Jurkat, Clone E6-1 (cell line): ENCODE measurements at regions not wholly inside any gene's neighbourhood (a gene's known extent, or its start where the extent isn't known, plus 50 kb on each side); places are given as distances from the start of the nearest gene placed in this dataset.

Source experiments
- DNase-seq: peaks from one replicate; pipeline ENCODE4 v3.0.0-alpha.2; 2011; ENCODE audit warnings: low read depth, low spot score
- H3K4me3 ChIP-seq: 2 replicates; pipeline ENCODE4 v1.5.1; 2011; ENCODE audit warnings: mild to moderate bottlenecking, low read length, control low read depth, moderate library complexity

DNA sequence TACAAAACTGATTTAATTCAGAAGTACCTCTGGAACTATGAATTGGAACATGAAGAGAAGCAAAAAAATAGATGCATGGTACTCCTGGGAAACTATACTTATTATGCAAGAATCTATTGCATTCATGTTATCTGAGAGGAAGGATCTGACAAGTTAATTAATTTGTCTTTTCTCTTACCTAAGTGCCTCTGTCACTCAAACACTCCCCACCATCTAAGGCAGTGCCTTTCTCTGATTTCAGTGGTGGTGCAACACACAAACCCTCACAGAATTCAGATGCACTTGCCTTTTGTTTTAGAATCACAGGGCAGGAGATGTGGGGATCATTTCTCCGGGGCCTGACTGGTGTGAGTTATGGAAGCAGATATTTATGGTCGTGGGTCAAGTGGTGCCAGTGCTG, 52.5 kb upstream of the C9orf72 start:
- no peak for DNase-seq
- H3K4me3 ChIP-seq: no peak overlapping the region

DNA sequence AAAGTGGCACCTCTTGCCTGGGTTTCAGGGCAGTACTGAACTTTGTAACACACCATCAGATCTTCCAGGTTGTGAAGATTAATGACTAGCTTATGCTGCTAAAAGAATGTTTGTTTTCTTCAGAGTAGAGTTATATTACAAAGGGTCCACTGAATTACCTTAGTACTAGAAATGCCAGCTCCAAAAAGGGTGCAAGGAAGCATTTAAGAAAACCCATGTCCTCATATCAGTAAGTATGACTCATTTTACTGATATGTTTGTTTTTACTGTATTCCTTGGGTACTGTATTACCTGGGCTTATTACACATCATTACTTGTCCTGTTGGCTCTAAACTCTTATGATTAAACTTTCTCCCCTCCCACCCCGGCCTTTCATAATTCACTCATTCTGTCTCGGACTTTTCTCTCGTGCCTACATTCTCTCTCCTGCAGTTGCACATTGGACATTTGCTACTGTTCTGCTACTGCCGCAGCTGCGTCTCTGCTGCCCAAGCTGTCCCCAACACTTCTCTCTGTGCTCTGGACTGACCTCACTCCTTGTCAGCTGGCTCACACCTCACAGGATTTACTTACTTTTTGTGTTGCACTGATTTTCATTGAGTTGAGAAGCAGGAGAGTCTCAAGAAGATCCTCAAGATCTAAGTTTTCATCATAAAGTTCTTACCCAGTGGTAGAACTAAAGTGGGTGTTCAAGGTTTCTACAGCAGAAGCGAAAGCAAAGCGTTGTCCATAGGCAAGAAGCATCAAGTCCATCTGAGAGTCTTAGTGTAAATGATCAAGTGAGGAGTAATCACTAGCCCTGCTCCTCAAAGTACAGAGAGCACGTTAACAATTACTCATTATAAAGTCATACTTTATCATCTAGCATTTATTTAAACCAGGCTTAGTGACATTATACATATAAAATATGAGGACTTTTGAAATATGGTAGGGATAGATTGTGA, 53.2 kb upstream of the C9orf72 start:
- DNase-seq: no peak
- no peak overlapping the region for H3K4me3 ChIP-seq

DNA sequence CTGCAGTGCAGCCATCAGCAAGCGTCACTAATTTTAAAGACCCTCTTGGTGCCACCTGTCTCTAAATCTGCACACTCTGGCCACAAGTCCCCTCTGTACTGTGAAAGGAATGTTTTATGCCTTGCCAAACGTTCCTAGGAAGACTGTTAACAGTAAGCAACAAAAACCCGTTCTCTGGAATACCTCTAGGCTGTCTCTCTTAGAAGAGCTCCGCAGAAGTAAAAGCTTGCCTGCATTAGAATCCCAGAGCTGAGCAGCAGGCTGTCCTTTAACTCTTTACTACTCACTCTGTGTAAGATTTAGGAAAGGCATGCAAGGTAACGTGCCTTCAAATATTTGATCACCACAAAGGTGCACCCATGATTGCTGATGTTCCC, 53.9 kb upstream of the C9orf72 start:
- no peak overlapping the region for H3K4me3 ChIP-seq
- no peak for DNase-seq

DNA sequence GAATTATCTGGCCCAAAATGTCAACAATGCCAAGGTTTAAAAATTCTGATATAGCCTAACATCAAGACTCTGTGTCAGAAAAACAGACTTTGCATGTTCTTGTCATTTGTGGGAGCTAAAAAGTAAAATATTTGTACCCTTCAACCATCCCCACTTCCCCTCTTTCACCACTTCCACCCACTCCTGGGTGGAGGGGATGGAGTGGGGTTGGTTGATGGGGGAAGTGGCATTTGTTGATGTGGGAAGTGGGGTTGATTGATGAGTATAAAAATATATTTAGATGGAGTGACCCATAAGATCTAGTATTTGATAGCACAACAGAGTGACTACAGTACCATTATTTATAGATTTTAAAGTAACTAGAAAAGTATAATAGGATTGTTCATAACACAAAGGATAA, 55.0 kb upstream of the C9orf72 start:
- no peak overlapping the region for H3K4me3 ChIP-seq
- no peak for DNase-seq

DNA sequence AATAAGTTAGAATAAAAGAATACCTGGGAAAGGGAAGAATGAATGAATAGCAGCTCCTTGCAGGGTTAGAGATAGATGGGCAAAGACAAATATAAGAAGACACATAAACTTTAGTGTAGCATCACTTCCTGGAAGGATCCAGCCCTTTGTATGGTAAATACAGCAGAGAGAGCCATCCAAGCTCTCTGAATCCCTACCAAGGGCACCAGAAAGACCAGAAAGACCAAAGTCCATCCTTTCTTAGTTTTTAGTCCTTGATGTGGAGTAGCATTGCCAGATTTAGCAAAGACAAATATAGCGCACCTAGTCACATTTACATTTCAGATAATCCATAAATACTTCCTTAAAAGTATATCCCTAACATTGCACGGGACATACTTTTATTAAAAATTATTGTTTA, 56.1 kb upstream of the C9orf72 start:
- no peak for DNase-seq
- no peak overlapping the region for H3K4me3 ChIP-seq

GRCh38 chr9:27632254-27632653, 59.0 kb upstream of the C9orf72 start:
- H3K4me3 ChIP-seq: no peak overlapping the region

GRCh38 chr9:27633764-27634163, 60.5 kb upstream of the C9orf72 start:
- H3K4me3 ChIP-seq: no peak overlapping the region
- DNase-seq: no peak

More at GRCh38 chr9:27632254-27632653, 59.0 kb upstream of the C9orf72 start:
- no peak for DNase-seq

- peak; percentile 22 for DNase-seq
- H3K4me3 ChIP-seq: no peak overlapping the region
Measured at GRCh38 chr9:27634879-27635278, 61.6 kb upstream of the C9orf72 start.

GRCh38 chr9:27638716-27639115, 65.4 kb upstream of the C9orf72 start:
- H3K4me3 ChIP-seq: no peak overlapping the region
- no peak for DNase-seq

DNA sequence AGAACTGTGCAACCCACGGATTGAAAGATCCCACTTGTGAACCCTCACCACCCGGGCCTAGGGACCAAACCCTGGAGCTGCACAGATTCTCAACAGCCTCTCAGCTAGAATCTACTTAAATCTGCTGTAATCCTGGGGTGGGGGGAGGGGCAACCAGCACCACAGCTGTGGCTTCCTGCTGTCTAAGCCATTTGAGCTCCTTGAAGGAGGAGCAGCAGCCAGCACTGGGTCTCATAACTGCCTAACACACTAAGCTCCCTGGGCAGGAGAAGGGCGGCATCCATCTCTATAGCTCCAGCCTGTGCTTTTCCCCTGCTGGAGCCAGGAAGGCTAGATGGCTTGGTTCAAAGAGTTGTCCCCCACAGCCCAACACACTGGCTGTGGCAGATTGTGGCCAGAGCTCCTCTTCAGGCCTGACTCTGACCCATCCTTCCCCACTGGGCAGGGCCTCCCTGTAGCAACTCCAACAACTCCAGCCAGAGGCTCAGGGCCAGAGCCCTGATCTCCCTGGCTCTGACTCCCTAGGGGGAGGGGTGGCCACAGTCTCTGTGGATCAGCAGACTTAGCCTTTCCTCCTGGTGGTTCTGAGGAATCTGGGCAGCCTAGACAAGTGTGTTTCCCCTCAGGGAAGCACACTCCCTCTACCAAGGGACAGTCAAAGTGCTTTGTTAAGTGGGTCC, 72.0 kb upstream of the C9orf72 start:
- no peak overlapping the region for H3K4me3 ChIP-seq
- peak; percentile 75 for DNase-seq

GRCh38 chr9:27653246-27653645, 80.0 kb upstream of the C9orf72 start:
- no peak for DNase-seq
- no peak overlapping the region for H3K4me3 ChIP-seq

GRCh38 chr9:27653957-27654356, 80.7 kb upstream of the C9orf72 start:
- no peak overlapping the region for H3K4me3 ChIP-seq
- DNase-seq: no peak

DNA sequence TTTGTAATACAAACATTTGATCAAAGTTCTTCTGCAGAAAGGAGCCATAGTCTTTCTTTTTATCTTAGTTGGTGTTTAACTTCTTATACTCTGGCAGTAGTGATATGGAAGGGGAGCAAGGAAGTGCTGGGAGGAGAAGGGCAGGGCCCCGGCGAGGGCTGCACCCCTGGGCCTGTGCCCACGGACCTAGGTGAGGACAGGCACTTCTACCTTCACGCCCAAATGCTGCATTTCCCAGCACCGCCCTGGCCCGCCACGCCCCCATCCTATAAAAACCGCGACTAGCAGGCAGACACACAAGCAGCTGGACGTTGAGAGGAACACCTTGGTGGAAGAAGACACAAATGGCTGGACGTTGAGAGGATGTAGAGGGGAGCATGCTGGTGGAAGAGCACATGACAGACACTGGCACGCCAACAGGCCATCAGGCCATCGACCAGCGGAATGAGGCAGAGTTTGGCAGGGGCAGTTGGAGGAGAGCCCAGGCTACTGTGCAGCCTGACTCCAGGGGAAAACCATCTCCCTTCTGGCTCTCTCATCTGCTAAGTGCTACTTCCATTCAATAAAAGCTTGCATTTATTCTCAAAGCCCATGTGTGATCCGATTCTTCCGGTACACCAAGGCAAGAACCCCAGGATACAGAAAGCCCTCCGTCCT, 81.5 kb upstream of the C9orf72 start:
- no peak overlapping the region for H3K4me3 ChIP-seq
- DNase-seq: no peak

GRCh38 chr9:27655441-27655840, 82.2 kb upstream of the C9orf72 start:
- no peak for DNase-seq
- no peak overlapping the region for H3K4me3 ChIP-seq

DNA sequence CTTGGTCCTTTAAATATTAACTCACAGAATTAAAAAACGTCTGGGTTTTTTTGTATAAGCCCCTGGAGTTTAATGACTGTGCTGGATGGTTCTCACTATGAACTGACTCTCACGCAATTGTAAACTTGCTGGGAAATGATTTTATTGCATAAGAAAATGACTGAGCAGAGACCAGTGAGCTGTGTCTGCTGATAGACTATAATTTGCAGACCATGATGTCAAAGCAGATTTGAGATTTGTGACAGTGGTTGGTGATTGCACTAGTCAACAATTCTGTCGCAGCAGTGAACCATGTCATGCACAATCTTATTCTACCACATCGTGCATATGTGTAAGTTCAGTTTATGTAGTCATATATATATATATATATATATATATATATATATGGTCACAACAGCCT, 85.7 kb upstream of the C9orf72 start:
- no peak overlapping the region for H3K4me3 ChIP-seq
- DNase-seq: no peak

DNA sequence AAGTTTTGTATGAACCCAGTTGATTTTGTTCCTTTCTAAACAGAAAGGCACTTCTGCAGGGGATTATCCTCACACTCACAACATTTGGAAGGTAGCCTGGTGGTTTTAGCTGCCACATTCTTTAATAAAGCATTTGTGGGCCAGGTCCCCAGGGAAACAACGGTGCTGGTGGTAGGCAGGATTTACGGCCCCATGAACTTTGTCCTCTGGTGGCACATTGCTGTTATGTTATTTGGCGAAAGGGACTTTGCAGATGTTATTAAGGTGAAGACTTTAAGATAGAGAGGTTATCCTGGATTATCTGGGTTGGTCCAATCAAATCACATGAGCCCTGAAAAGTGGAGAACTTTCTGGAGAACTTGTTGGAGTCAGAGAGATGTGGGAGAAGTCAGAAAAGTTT, 86.3 kb upstream of the C9orf72 start:
- no peak overlapping the region for H3K4me3 ChIP-seq
- no peak for DNase-seq

DNA sequence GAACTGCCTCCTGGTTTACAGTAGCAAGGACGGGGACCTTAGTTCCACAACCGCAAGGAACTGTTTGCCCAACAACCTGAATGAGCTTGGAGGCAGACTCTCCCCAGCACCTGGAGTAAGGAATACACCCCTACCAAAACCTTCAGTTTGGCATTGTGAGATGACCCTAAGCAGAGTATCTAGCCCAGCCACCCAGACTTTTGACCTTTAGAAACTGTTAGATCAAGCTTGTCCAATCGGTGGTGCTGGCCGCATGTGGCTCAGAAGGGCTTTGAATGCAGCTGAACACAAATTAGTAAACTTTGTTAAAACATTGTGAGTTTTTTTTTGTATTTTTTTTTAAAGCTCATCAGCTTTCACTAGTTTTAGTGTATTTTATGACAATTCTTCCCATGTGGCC, 86.9 kb upstream of the C9orf72 start:
- no peak overlapping the region for H3K4me3 ChIP-seq
- DNase-seq: no peak

GRCh38 chr9:27663526-27663925, 90.2 kb upstream of the C9orf72 start:
- no peak for DNase-seq

GRCh38 chr9:27664121-27664779, 91.0 kb upstream of the C9orf72 start:
- H3K4me3 ChIP-seq: no peak overlapping the region
- DNase-seq: no peak

More at GRCh38 chr9:27663526-27663925, 90.2 kb upstream of the C9orf72 start:
- no peak overlapping the region for H3K4me3 ChIP-seq

DNA sequence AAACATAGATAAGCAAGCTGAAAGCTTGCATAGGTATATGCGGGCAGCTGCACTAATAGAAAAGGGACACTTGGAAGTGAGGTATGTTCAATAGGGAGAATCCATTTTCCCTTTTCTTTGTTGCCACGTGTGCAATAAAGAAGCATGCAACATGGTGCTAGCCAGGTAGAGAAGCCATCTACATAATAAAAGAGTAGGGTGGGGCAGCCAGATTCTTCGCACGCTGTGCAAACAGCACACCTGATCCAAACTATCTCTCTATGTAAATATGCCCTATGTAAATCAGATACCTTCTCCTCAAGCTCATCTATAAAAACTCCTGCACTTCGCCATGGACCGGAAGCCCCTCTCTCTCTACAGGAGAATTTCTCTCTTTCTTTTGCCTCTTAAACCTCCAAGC, 91.9 kb upstream of the C9orf72 start:
- no peak overlapping the region for H3K4me3 ChIP-seq
- DNase-seq: no peak
